ENCODE measurements at regions not wholly inside any gene's neighbourhood (a gene's known extent, or its start where the extent isn't known, plus 50 kb on each side); places are given as distances from the start of the nearest gene placed in this dataset.

- TF ChIP-seq CTCF (optimal IDR thresholded peaks at IDR 0.05 in 1 of 3, IDR thresholded peaks at IDR 0.05 in 1 of 3, conservative IDR thresholded peaks at IDR 0.05 in 1 of 3; ENCODE audit: extremely low read depth in 1 of 3, insufficient read depth in 2 of 3, low read length in 3 of 3), result no peak
- TF ChIP-seq EZH2 (IDR thresholded peaks at IDR 0.05; ENCODE audit: low read length), result no peak
Measured at GRCh38 chr12:60281522-60281921, 685.7 kb downstream of the SLC16A7 start.
